GF-D8 (cell line): ENCODE measurements at regions not wholly inside any gene's neighbourhood (a gene's known extent, or its start where the extent isn't known, plus 50 kb on each side); places are given as distances from the start of the nearest gene placed in this dataset.

Experiments
- DNase-seq: peaks from one replicate; lab custom pipeline; 2025; lab: John Stamatoyannopoulos, UW

- no peak for DNase-seq
These were observed 110.0 kb upstream of the CDIN1 start for GRCh38 chr15:36469311-36469966.

DNA sequence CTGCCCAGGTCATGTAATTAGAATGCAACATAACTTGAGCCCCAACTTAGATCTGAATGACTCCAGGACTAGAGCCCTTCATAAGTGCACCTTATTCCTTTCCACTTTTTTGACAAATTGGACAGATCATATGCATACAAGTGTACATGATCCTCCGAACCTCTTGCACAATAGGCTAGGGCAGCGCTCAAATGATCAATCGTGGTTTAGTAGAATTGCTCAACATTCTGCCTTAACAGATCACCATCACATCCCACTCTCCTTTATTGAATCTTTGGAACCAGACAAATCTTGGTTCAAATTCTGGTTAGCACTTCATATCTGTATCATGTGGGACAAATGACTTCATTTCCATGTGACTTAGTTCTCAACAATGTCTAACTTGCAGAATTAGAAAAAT is 106.8 kb upstream of the CDIN1 start:
- DNase-seq, result no peak

DNA sequence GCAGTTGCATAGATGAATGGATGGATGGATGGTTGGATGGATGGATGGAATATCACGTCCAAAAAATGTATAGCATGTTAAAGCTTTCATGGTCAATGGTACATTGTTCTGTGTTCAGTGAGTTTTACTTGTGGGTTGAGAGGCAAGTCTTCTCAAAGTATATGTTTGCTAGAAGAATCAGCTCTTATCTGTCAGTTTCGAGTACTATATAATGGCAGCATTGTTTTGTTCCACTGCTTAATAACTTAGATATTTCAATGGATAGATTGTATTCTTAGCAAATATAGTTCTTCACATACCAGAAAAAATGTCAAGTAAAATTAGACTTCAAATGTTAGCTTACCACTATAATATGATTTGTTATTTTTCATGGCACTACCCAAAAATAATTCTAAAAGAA is 100.9 kb upstream of the CDIN1 start:
- no peak for DNase-seq

DNA sequence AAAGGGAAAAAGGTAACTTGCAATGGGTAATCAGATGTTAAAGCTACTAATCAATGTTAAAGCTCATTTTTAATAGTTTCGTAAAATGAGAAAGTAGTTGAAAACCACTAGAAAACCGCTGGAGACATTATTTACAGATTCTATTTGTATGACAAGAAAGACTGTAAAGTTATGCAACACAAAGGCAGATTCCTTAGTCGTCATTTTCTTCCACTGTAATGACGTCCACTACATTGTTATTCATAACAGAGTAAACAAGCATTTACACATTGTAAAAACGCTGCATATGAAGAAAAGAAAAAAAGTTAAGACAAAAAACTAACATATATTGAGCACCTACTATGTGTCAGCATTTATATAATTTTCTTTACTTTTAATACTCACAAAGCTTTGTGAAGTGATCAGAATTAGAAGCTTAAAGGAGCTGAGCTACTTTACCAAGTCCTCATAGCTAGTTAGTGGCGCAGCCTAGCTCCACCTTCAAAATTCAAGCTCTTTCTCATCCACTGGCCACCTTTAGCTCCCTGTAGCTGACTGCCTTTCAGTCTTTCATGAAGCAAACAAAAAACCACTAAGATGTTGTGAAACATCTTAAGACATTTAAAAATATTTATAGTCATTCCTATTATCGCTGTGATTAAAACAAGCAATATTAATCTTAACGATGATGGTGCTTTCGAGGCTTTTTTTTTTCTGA is 100.1 kb upstream of the CDIN1 start:
- no peak for DNase-seq

DNA sequence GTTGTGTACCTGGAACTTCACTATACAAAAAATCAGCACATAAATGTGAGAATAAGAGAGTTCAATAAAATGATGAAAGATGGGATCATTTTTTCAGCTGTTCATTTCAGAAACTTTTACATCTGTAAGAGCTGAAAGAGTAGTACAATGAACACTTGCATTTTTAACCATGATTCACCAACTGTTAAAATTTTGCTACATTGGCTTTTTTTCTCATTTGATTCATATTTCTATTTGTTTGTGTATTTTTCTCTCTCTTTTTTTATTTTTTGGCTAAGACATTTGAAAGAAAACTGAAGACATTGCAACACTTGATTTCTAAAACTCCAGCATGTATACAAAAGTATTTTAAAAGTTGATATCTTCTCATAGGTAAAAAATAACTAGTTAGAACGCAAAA is 98.3 kb upstream of the CDIN1 start:
- no peak for DNase-seq

GRCh38 chr15:36483409-36483808 is 96.0 kb upstream of the CDIN1 start:
- DNase-seq, result no peak

- DNase-seq, result no peak
These were observed 95.2 kb upstream of the CDIN1 start for GRCh38 chr15:36484038-36484778.

- DNase-seq, result no peak
These were observed 87.5 kb upstream of the CDIN1 start for GRCh38 chr15:36491912-36492311.

GRCh38 chr15:36495456-36495991 is 83.9 kb upstream of the CDIN1 start:
- no peak for DNase-seq

DNA sequence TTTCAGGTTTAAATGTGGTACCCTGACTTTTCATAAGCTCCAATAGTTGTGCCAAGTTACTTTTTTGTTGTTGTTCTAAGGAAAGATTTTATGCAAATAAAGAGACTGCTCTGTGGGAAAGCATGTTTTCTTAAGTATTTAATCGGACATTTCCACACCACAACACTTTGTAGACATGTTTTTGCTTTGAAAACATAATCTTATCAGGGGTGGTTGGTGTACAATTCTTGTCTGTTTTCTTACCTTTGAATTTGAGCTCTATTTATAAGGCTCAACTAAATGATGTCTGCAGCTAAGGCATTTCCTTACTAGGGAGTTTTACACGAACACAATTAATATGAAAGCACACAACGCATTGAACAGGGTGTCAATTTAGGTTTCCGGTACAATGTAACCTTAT is 81.5 kb upstream of the CDIN1 start:
- no peak for DNase-seq

DNA sequence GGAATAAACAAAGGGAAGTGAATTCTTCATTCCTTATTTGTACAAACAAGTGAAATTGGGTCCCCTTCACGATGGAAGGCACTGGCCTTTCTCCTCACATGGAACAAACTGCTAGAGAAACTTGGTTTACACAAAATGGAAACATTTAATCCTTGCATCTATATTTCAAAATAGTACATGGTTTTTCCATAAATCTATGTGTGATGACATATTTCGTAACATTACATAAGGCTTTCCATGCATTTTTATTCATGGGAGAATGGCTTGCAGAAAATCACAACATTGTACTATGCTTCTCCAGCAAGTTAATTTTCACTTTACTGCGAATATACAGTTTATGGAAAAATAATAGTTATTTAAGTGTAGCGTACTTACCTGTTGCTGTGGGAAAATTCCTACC is 81.0 kb upstream of the CDIN1 start:
- DNase-seq, result no peak

- no peak for DNase-seq
These were observed 80.5 kb upstream of the CDIN1 start for GRCh38 chr15:36498916-36499315.

- no peak for DNase-seq
These were observed 79.7 kb upstream of the CDIN1 start for GRCh38 chr15:36499412-36500389.

- DNase-seq, result no peak
These were observed 78.3 kb upstream of the CDIN1 start for GRCh38 chr15:36501063-36501678.

- DNase-seq, result no peak
These were observed 76.9 kb upstream of the CDIN1 start for GRCh38 chr15:36502509-36502908.

- DNase-seq, result no peak
These were observed 72.6 kb upstream of the CDIN1 start for GRCh38 chr15:36506733-36507356.

- no peak for DNase-seq
These were observed 72.0 kb upstream of the CDIN1 start for GRCh38 chr15:36507458-36507857.

DNA sequence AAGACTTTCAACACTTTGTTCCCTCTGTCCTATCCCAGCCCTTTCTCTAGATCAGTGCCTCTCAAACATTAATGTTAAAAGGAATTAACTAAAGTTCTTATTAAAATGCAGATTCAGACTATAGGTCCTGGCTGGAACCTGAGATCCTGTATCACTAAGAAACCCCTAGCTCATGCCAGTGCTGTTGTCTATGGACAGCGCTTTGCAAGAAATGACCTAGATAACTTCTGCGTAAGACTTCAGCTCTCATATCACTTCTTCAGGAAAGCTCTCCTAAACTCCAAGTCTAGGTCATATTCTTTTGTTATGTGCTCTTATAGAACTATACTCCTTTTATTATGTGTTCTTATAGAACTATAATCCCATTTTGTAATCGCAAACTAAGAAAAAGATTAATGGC is 67.8 kb upstream of the CDIN1 start:
- DNase-seq, result no peak

DNA sequence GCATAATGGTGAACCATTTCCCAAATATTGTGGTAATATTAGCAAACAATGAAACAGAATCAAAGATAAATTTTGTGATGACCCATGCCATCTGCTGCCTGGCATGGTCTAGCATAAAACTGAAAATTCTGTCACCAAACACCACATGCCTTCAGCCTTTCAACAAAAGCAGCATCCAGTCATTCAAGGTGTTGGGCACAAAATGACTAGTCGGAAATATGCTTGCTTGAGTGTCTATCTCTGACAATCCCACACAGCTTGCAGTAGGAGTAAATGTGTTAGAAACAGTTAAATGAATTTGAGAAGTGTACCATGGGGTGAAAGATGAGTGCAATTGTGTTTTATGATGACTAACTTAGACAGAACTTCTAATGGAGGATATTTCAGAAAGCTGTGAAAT is 61.7 kb upstream of the CDIN1 start:
- DNase-seq, result no peak

DNA sequence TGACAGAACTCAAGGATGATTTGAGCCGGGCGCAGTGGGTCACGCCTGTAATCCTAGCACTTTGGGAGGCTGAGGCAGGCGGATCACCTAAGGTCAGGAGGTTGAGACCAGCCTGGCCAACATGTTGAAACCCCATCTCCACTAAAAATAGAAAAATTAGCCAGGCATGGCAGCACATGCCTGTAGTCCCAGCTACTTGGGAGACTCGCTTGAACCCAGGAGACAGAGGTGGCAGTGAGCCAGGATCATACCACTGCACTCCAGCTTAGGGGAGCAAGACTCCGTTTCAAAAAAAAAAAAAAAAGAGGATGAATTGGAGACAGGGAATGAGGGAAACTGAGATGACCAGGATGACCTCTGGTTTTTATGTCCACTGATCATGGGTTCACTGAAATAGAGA is 60.4 kb upstream of the CDIN1 start:
- no peak for DNase-seq

DNA sequence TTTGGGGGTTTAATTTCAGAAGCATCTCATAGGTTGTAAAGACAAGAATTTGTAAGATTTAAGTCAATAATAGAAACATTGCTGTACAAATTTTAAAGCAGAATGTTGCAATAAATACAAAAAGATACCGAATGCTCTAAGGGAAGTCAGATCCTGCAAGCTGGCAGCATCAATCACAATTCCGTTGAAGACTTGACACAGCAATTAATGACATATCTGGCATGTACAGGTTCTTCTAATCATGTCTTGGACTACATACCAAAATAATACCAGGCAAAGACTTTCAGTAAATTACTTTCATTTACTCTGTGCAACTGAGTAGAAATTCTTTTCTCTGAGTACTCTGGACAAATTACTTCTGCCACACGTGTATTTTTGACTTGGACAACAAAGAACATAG is 54.0 kb upstream of the CDIN1 start:
- no peak for DNase-seq
